T-cell (primary cell): ENCODE measurements at regions not wholly inside any gene's neighbourhood (a gene's known extent, or its start where the extent isn't known, plus 50 kb on each side); places are given as distances from the start of the nearest gene placed in this dataset.

ENCODE experiments used
- ATAC-seq, 4 experiments: fragments of 200-7000 bp in 3 of 4; fragments of 150-1000 bp in 1 of 4; cut with Tn5 transposase; replicated peaks in 1 of 4; 1 replicate in 3 of 4; 2 replicates in 1 of 4; pipeline ENCODE4 v1.10.0; 2021; ENCODE audit warnings: moderate library complexity in 3 of 4, mild to moderate bottlenecking in 2 of 4, moderate number of reproducible peaks in 1 of 4
- CTCF ChIA-PET, 2 donors: fragments of 300-600 bp; sonication (Branson Sonifier 250); formaldehyde crosslinking; loops; one replicate each; lab custom pipeline; 2022; ENCODE audit warnings: antibody characterized with exemption in 2 of 2; lab: Charles Lee
- POLR2A ChIA-PET, 2 donors: fragments of 300-600 bp; sonication (Branson Sonifier 250); formaldehyde crosslinking; loops; one replicate each; lab custom pipeline; 2022; ENCODE audit warnings: antibody characterized with exemption in 2 of 2; lab: Charles Lee
- DNase-seq, 35 experiments: peaks; one replicate each; pipeline versions ENCODE4 v3.0.0 to v3.0.0-alpha.2; 2013 to 2023
- H3K27ac ChIP-seq: one replicate; pipeline ENCODE4 v1.5.1; 2013; ENCODE audit warnings: low read length
- H3K27me3 ChIP-seq, 2 experiments: replicated peaks in 1 of 2; 1 replicate in 1 of 2; 2 replicates in 1 of 2; pipeline versions ENCODE4 v1.6.1 to v1.7.0; 2013; ENCODE audit warnings: low read length in 1 of 2, mixed read lengths in 1 of 2; ENCODE audit not compliant: control insufficient read depth in 2 of 2, insufficient read depth in 2 of 2; ENCODE audit errors: extremely low read depth in 1 of 2
- H3K36me3 ChIP-seq, 2 donors: 1 replicate in 1 of 2; 2 replicates in 1 of 2; pipeline versions ENCODE4 v1.6.1 to v1.7.0; 2013; ENCODE audit warnings: low read length in 1 of 2; ENCODE audit not compliant: control insufficient read depth in 2 of 2, insufficient read depth in 1 of 2; ENCODE audit errors: extremely low read depth in 1 of 2
- H3K4me1 ChIP-seq, 2 experiments: 1 replicate in 1 of 2; 2 replicates in 1 of 2; pipeline versions ENCODE4 v1.6.1 to v1.7.0; 2013; ENCODE audit warnings: low read length in 2 of 2, mixed read lengths in 1 of 2; ENCODE audit not compliant: insufficient read depth in 2 of 2, control insufficient read depth in 1 of 2; ENCODE audit errors: extremely low read depth in 1 of 2
- H3K4me3 ChIP-seq, 2 donors: 1 replicate in 1 of 2; 2 replicates in 1 of 2; pipeline versions ENCODE4 v1.5.1 to v1.7.0; 2013; ENCODE audit warnings: mild to moderate bottlenecking in 2 of 2, low read length in 1 of 2, moderate library complexity in 1 of 2; ENCODE audit not compliant: control insufficient read depth in 1 of 2; ENCODE audit errors: extremely low read depth in 1 of 2
- H3K9me3 ChIP-seq: 2 replicates; pipeline ENCODE4 v1.7.0; 2013
- H3K27ac Mint-ChIP-seq, 2 donors: one replicate each; pipeline ENCODE4 v1.8.0; 2020 to 2021; ENCODE audit warnings: mild to moderate bottlenecking in 2 of 2, mixed read lengths in 2 of 2
- H3K27me3 Mint-ChIP-seq, 2 donors: one replicate each; pipeline ENCODE4 v1.8.0; 2021 to 2022; ENCODE audit warnings: mixed read lengths in 2 of 2
- H3K36me3 Mint-ChIP-seq: one replicate; pipeline ENCODE4 v1.8.0; 2021; ENCODE audit warnings: mixed read lengths
- H3K4me1 Mint-ChIP-seq, 3 donors: one replicate each; pipeline ENCODE4 v1.8.0; 2020 to 2022; ENCODE audit warnings: mixed read lengths in 3 of 3, mild to moderate bottlenecking in 1 of 3
- H3K4me3 Mint-ChIP-seq, 3 donors: one replicate each; pipeline ENCODE4 v1.8.0; 2020 to 2022; ENCODE audit warnings: mild to moderate bottlenecking in 3 of 3, mixed read lengths in 3 of 3, moderate library complexity in 3 of 3
- H3K9me3 Mint-ChIP-seq, 3 donors: one replicate each; pipeline ENCODE4 v1.8.0; 2020 to 2022; ENCODE audit warnings: mixed read lengths in 3 of 3
- WGBS: methylation state at CpG from one replicate; pipeline ENCODE4 v1.1.5; 2013; ENCODE audit warnings: missing lambda C conversion rate; ENCODE audit not compliant: insufficient coverage; 5-methylcytosine and 5-hydroxymethylcytosine counted together

DNA sequence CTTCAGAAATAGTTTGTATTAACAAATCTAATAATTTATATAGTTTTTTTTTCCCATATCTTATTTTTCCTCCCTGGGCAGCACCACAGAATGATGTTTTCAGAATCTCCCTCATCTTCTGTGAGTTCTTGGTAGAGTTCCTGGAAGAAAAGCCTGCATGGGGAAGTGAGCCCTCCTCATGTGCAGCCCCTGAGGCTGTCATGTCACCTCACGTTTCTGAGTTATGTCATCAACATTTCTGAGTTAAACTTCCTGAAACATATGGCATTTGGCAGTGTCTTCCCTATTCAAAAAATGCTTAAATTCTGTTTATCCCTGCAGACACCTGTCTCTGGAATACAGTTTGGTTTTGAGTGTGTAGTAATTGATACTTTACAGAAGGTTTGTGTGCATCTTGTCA lies 979.0 kb downstream of the TMEM121 start:
- Mint-ChIP-seq H3K9me3 (no peaks in the 10 kb centered on the region), H3K4me3 (no peak overlapping the region), H3K36me3 (no peaks in the 10 kb centered on the region), H3K4me1 (peaks cover 48 to 70% (median 49%) of the 10 kb centered on the region in 3 donors), H3K27ac (peak overlapping the region in 1 of 2 donors; percentile 58), H3K27me3 (peaks cover 0 to 7% of the 10 kb centered on the region in 2 donors)
- Histone ChIP-seq H3K4me1 (peaks cover 42 to 46% of the 10 kb centered on the region in 2 experiments), H3K36me3 (no peaks in the 10 kb centered on the region), H3K27me3 (no peaks in the 10 kb centered on the region), H3K9me3 (no peaks in the 10 kb centered on the region), H3K4me3 (no peak overlapping the region), H3K27ac (no peak overlapping the region)
- CTCF ChIA-PET, result no interaction called here
- no CpG with 5 or more reads among the region's 1 CpG for WGBS
- POLR2A ChIA-PET, result no interaction called here
- no peak for DNase-seq
- ATAC-seq, result no peak

DNA sequence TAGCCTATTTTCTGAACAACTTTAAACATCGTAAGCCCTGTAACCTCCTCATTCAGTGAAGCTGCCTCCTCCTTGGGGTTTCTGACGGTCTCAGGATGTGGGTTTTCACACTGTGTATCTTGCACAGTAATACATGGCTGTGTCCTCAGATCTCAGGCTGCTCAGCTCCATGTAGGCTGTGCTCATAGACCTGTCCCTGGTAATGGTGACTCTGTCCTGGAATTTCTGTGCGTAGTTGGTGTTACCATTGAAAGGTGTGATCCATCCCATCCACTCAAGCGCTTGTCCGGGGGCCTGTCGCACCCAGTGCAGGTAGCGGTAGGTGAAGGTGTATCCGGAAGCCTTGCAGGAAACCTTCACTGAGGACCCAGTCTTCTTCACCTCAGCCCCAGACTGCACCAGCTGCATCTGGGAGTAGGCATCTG lies 980.5 kb downstream of the TMEM121 start:
- Mint-ChIP-seq H3K27me3 (peaks cover 0 to 7% of the 10 kb centered on the region in 2 donors), H3K9me3 (no peaks in the 10 kb centered on the region), H3K4me1 (peaks cover 63 to 82% (median 63%) of the 10 kb centered on the region in 3 donors), H3K4me3 (peak overlapping the region; percentile 69 to 78 (median 73)), H3K36me3 (no peaks in the 10 kb centered on the region), H3K27ac (peak overlapping the region; percentile 92 to 97)
- DNase-seq (peak; percentile 30 to 80 (median 62)), ATAC-seq (peak; percentile 76 to 82 (median 81))
- no peaks in the 10 kb centered on the region for H3K36me3 ChIP-seq
- POLR2A ChIA-PET, result no interaction called here
- CTCF ChIA-PET, result interaction anchor here (0.6 to 2.2 kb wide), 8 partner anchors 14 to 91 kb away, joined by 3 to 8 read pairs (median 4); no protein-coding TSS in a partner anchor
- H3K4me1 ChIP-seq, result peaks cover 52 to 61% of the 10 kb centered on the region in 2 experiments
- H3K4me3 ChIP-seq, result peak overlapping the region; percentile 26 to 49
- H3K9me3 ChIP-seq, result no peaks in the 10 kb centered on the region
- no peaks in the 10 kb centered on the region for H3K27me3 ChIP-seq
- peak overlapping the region; percentile 70 for H3K27ac ChIP-seq
- WGBS, result 0% methylated on average over 1 of the region's 8 CpGs

DNA sequence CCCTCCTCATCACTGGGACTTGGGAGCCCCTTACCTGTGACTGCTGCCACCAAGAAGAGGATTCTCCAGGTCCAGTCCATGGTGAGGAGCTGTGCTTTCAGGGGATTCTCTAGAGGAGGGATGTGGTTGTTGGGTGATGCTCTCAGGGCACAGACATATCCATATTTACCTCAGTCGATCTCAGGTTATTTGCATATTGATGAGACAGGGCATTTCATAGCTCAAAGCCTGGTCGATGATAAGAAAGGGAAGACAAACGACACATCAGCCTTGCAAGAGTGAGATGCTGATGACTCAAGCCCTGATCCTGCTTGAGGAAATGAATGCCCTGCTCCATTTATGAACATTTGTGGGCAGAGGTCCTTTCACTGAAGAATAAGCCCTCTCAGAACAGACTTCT lies 981.0 kb downstream of the TMEM121 start:
- DNase-seq (peak in 13 of 35 experiments; percentile 10 to 71 (median 23)), ATAC-seq (peak; percentile 30 to 57 (median 33))
- 0% methylated on average over 2 of the region's 3 CpGs for WGBS
- peaks cover 56 to 66% of the 10 kb centered on the region in 2 experiments for H3K4me1 ChIP-seq
- Mint-ChIP-seq H3K27ac (peak overlapping the region; percentile 92 to 97), H3K4me3 (peak overlapping the region; percentile 69 to 78 (median 73)), H3K36me3 (no peaks in the 10 kb centered on the region), H3K4me1 (peaks cover 68 to 82% (median 68%) of the 10 kb centered on the region in 3 donors), H3K9me3 (no peaks in the 10 kb centered on the region), H3K27me3 (peaks cover 0 to 4% of the 10 kb centered on the region in 2 donors)
- H3K9me3 ChIP-seq, result no peaks in the 10 kb centered on the region
- peak overlapping the region; percentile 70 for H3K27ac ChIP-seq
- ChIA-PET CTCF (interaction anchor here (0.6 to 2.2 kb wide), 14 partner anchors 13 to 91 kb away, joined by 3 to 8 read pairs (median 4); no protein-coding TSS in a partner anchor), POLR2A (no interaction called here)
- no peaks in the 10 kb centered on the region for H3K36me3 ChIP-seq
- H3K4me3 ChIP-seq, result peak overlapping the region; percentile 26 to 49
- H3K27me3 ChIP-seq, result no peaks in the 10 kb centered on the region

DNA sequence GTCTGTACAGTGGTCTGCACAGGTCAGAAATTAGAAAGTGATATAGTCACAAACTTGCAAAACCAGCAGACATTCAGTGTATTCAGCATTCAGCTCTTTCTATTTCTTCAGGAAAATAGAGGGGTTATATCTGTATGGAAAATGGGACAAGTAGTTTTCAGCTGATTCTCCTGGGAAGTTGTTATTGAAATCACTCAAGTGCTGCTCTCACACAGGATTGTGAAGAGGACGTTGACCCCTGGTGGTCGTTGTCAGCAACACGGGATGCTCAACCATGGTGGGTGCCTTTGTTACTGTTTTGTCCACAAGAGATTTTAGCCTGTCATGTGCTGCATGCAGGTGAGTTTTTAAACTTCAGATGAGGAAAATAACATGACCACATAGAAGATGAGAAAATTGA lies 981.8 kb downstream of the TMEM121 start:
- DNase-seq (peak in 1 of 35 experiments; percentile 32), ATAC-seq (no peak)
- CTCF ChIA-PET, result interaction anchor here (0.7 to 2.2 kb wide), 11 partner anchors 11 to 91 kb away, joined by 3 to 6 read pairs (median 4); no protein-coding TSS in a partner anchor
- H3K27me3 ChIP-seq, result no peaks in the 10 kb centered on the region
- Mint-ChIP-seq H3K9me3 (no peaks in the 10 kb centered on the region), H3K4me1 (peaks cover 76 to 90% (median 77%) of the 10 kb centered on the region in 3 donors), H3K27me3 (no peaks in the 10 kb centered on the region), H3K27ac (peak overlapping the region; percentile 92 to 97), H3K4me3 (peak overlapping the region; percentile 5 to 69 (median 67)), H3K36me3 (no peaks in the 10 kb centered on the region)
- WGBS, result 21% methylated on average over 3 of the region's 3 CpGs
- H3K36me3 ChIP-seq, result no peaks in the 10 kb centered on the region
- no peaks in the 10 kb centered on the region for H3K9me3 ChIP-seq
- H3K4me3 ChIP-seq, result peak overlapping the region in 1 of 2 donors; percentile 49
- POLR2A ChIA-PET, result no interaction called here
- peaks cover 63 to 74% of the 10 kb centered on the region in 2 experiments for H3K4me1 ChIP-seq
- peak overlapping the region; percentile 70 for H3K27ac ChIP-seq

DNA sequence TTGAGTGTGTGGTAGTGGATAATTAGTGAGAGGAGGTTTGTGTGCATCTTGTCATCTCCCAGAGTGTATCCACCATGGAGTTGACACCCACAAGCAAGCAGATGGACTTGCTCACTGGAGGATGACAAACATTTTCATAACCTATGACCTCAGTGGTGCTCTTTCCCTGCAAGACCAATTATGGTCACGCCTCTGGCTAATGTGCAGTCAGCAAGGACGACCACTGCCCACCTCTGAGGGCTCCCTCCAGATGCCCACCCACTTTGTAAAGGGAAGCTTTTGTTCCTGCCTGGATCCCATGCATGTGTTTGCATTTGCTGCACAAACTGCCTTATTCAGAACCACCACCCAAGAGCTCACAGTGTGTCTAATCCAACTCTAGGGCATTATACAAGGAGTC lies 982.8 kb downstream of the TMEM121 start:
- Histone ChIP-seq H3K9me3 (no peaks in the 10 kb centered on the region), H3K27ac (no peak overlapping the region), H3K4me3 (no peak overlapping the region), H3K27me3 (no peaks in the 10 kb centered on the region), H3K4me1 (peaks cover 67 to 75% of the 10 kb centered on the region in 2 experiments), H3K36me3 (no peaks in the 10 kb centered on the region)
- Mint-ChIP-seq H3K27ac (peak overlapping the region; percentile 92 to 97), H3K9me3 (no peaks in the 10 kb centered on the region), H3K4me3 (peak overlapping the region in 1 of 3 donors; percentile 69), H3K27me3 (no peaks in the 10 kb centered on the region), H3K4me1 (peaks cover 80 to 94% (median 81%) of the 10 kb centered on the region in 3 donors), H3K36me3 (no peaks in the 10 kb centered on the region)
- CTCF ChIA-PET, result interaction anchor here (0.6 to 1.7 kb wide), 5 partner anchors 10 to 73 kb away, joined by 4 to 5 read pairs (median 4); no protein-coding TSS in a partner anchor
- no peak for DNase-seq
- no peak for ATAC-seq
- WGBS, result 69% methylated on average over 2 of the region's 2 CpGs
- POLR2A ChIA-PET, result no interaction called here

DNA sequence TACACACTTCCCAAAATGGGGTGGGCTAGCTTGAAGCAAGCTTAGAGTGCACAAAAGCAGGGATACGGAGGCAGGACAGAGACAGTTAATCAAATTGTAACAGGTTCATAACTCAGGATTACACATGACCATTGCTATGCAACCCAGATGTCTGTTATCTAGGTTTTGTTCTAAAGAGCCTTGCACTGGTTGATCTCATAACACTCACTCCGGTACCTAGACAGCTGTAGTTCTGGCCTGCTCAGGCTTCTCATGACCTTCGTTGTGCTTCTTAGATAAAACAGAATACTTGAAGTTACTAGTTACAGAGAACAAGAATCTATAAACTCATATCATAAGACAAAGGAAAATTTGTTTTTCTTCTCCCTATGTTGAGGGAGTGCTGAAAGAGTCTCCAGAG lies 983.4 kb downstream of the TMEM121 start:
- Mint-ChIP-seq H3K36me3 (no peaks in the 10 kb centered on the region), H3K27ac (peak overlapping the region in 1 of 2 donors; percentile 92), H3K9me3 (no peaks in the 10 kb centered on the region), H3K4me3 (peak overlapping the region in 1 of 3 donors; percentile 69), H3K4me1 (peaks cover 79 to 90% (median 80%) of the 10 kb centered on the region in 3 donors), H3K27me3 (no peaks in the 10 kb centered on the region)
- no peaks in the 10 kb centered on the region for H3K27me3 ChIP-seq
- POLR2A ChIA-PET, result no interaction called here
- H3K36me3 ChIP-seq, result no peaks in the 10 kb centered on the region
- WGBS, result 83% methylated on average over 1 of the region's 3 CpGs
- DNase-seq (no peak), ATAC-seq (no peak)
- peak overlapping the region; percentile 58 for H3K27ac ChIP-seq
- no peak overlapping the region for H3K4me3 ChIP-seq
- CTCF ChIA-PET, result interaction anchor here in 1 of 2 donors (1.2 to 2.1 kb wide), 2 partner anchors 41 to 93 kb away, joined by 3 to 8 read pairs; no protein-coding TSS in a partner anchor
- no peaks in the 10 kb centered on the region for H3K9me3 ChIP-seq
- H3K4me1 ChIP-seq, result peaks cover 67 to 75% of the 10 kb centered on the region in 2 experiments
